GM23248 (cell line): ENCODE measurements at regions not wholly inside any gene's neighbourhood (a gene's known extent, or its start where the extent isn't known, plus 50 kb on each side); places are given as distances from the start of the nearest gene placed in this dataset.

Experiments
- DNase-seq: peaks from one replicate; pipeline ENCODE4 v3.0.0-alpha.2; 2015
- H2AFZ ChIP-seq: fragments of 200-600 bp; sonication (generic); 2 replicates; pipeline ENCODE4 v1.6.1; 2016; ENCODE audit warnings: antibody characterized with exemption
- H3F3A ChIP-seq: fragments of 200-600 bp; sonication (generic); 2 replicates; pipeline ENCODE4 v1.6.1; 2016; ENCODE audit warnings: mild to moderate bottlenecking, antibody characterized with exemption, mixed run types; ENCODE audit not compliant: insufficient read depth
- H3K27ac ChIP-seq: fragments of 200-600 bp; sonication (generic); 2 replicates; pipeline ENCODE4 v1.5.1; 2016; ENCODE audit warnings: mild to moderate bottlenecking
- H3K27me3 ChIP-seq: fragments of 200-600 bp; sonication (generic); replicated peaks from 2 replicates; pipeline ENCODE4 v1.6.1; 2016; ENCODE audit warnings: mild to moderate bottlenecking; ENCODE audit not compliant: insufficient read depth
- H3K36me3 ChIP-seq: fragments of 200-600 bp; sonication (generic); 2 replicates; pipeline ENCODE4 v1.6.1; 2016; ENCODE audit warnings: low read depth, mild to moderate bottlenecking
- H3K4me1 ChIP-seq: fragments of 200-600 bp; sonication (generic); 2 replicates; pipeline ENCODE4 v1.6.1; 2016; ENCODE audit warnings: mild to moderate bottlenecking; ENCODE audit not compliant: insufficient read depth
- H3K4me2 ChIP-seq: fragments of 200-600 bp; sonication (generic); one replicate; pipeline ENCODE4 v1.6.1; 2016; ENCODE audit warnings: mild to moderate bottlenecking; ENCODE audit not compliant: unreplicated experiment
- H3K4me3 ChIP-seq: fragments of 200-600 bp; sonication (generic); 2 replicates; pipeline ENCODE4 v1.5.1; 2016; ENCODE audit warnings: mild to moderate bottlenecking
- H3K79me2 ChIP-seq: fragments of 200-600 bp; sonication (generic); 2 replicates; pipeline ENCODE4 v1.6.1; 2016; ENCODE audit warnings: mild to moderate bottlenecking; ENCODE audit not compliant: insufficient read depth
- H3K9ac ChIP-seq: fragments of 200-600 bp; sonication (generic); 2 replicates; pipeline ENCODE4 v1.6.1; 2016; ENCODE audit warnings: mild to moderate bottlenecking
- H3K9me2 ChIP-seq: fragments of 200-600 bp; sonication (generic); 2 replicates; pipeline ENCODE4 v1.6.1; 2016; ENCODE audit warnings: mixed run types, mild to moderate bottlenecking, moderate library complexity; ENCODE audit not compliant: insufficient read depth
- H3K9me3 ChIP-seq: fragments of 200-600 bp; sonication (generic); one replicate; pipeline ENCODE4 v1.6.1; 2017; ENCODE audit warnings: low read depth
- H4K20me1 ChIP-seq: fragments of 200-600 bp; sonication (generic); 2 replicates; pipeline ENCODE4 v1.6.0; 2016; ENCODE audit not compliant: insufficient read depth
- EZH2 ChIP-seq: fragments of 200-600 bp; sonication (generic); IDR thresholded peaks from 2 replicates; pipeline ENCODE4 v1.6.1; 2018; ENCODE audit warnings: antibody characterized with exemption, mild to moderate bottlenecking; ENCODE audit not compliant: insufficient read depth, poor library complexity, severe bottlenecking
- EZH2phosphoT487 ChIP-seq: fragments of 200-600 bp; sonication (generic); IDR thresholded peaks from 2 replicates; pipeline ENCODE4 v1.6.1; 2018; ENCODE audit warnings: antibody characterized with exemption, moderate library complexity, mild to moderate bottlenecking, low read depth; ENCODE audit not compliant: insufficient read depth
- WGBS, 2 experiments: methylation state at CpG; one replicate each; pipeline ENCODE4 v1.1.6; 2015 to 2017; ENCODE audit warnings: low lambda C conversion rate in 2 of 2, low coverage in 1 of 2; ENCODE audit errors: missing lambda C conversion rate in 2 of 2; 5-methylcytosine and 5-hydroxymethylcytosine counted together
- in situ Hi-C: fragments of 300-500 bp; cut with MboI; formaldehyde crosslinking; loops from 2 replicates; pipeline ENCODE4 v1.15.0; 2020

- WGBS, 2 experiments, result 8 to 9% methylated on average over 3 of the region's 3 CpGs
These were observed 134.2 kb upstream of the HNRNPA3 start for GRCh38 chr2:177078416-177078815.

GRCh38 chr2:177078855-177079254 is 133.7 kb upstream of the HNRNPA3 start:
- Histone ChIP-seq H3F3A (no peaks in the 10 kb centered on the region), H3K27ac (no peak overlapping the region), H3K9me3 (no peaks in the 10 kb centered on the region), H3K4me3 (no peak overlapping the region), H3K4me1 (no peaks in the 10 kb centered on the region), H3K4me2 (no peak overlapping the region), H3K9ac (no peak overlapping the region), H3K9me2 (no peaks in the 10 kb centered on the region), H2AFZ (no peak overlapping the region), H3K79me2 (no peaks in the 10 kb centered on the region), H3K36me3 (no peaks in the 10 kb centered on the region), H4K20me1 (no peaks in the 10 kb centered on the region), H3K27me3 (no peaks in the 10 kb centered on the region; the same call in 1 of the 2 replicates)
- DNase-seq, result peak; percentile 28
- WGBS, 2 experiments, result 31 to 35% methylated on average over 3 of the region's 3 CpGs
- in situ Hi-C loops, result no loop called here
- TF ChIP-seq EZH2 (no peak), EZH2phosphoT487 (no peak)

More at GRCh38 chr2:177078416-177078815, 134.2 kb upstream of the HNRNPA3 start:
- no peaks in the 10 kb centered on the region for H3K4me1 ChIP-seq
- no peak overlapping the region for H3K4me3 ChIP-seq
- H3K9me3 ChIP-seq, result no peaks in the 10 kb centered on the region
- H3K4me2 ChIP-seq, result no peak overlapping the region
- TF ChIP-seq EZH2 (no peak), EZH2phosphoT487 (no peak)
- no peaks in the 10 kb centered on the region for H3F3A ChIP-seq
- no peaks in the 10 kb centered on the region for H3K9me2 ChIP-seq
- no peak overlapping the region for H3K27ac ChIP-seq
- in situ Hi-C loops, result no loop called here
- H3K27me3 ChIP-seq, result no peaks in the 10 kb centered on the region; the same call in 1 of the 2 replicates
- no peaks in the 10 kb centered on the region for H3K36me3 ChIP-seq
- H3K79me2 ChIP-seq, result no peaks in the 10 kb centered on the region
- no peak overlapping the region for H3K9ac ChIP-seq
- DNase-seq, result peak; percentile 73
- H2AFZ ChIP-seq, result no peak overlapping the region
- no peaks in the 10 kb centered on the region for H4K20me1 ChIP-seq

GRCh38 chr2:177080746-177081284 is 131.8 kb upstream of the HNRNPA3 start:
- 60% methylated on average over 3 of the region's 3 CpGs for WGBS, 2 experiments
- Histone ChIP-seq H3K27ac (no peak overlapping the region), H3F3A (no peaks in the 10 kb centered on the region), H4K20me1 (no peaks in the 10 kb centered on the region), H3K9me3 (no peaks in the 10 kb centered on the region), H3K27me3 (no peaks in the 10 kb centered on the region; the same call in 1 of the 2 replicates), H2AFZ (no peak overlapping the region), H3K79me2 (no peaks in the 10 kb centered on the region), H3K36me3 (no peaks in the 10 kb centered on the region), H3K9me2 (no peaks in the 10 kb centered on the region), H3K4me1 (no peaks in the 10 kb centered on the region), H3K4me3 (no peak overlapping the region), H3K4me2 (no peak overlapping the region), H3K9ac (no peak overlapping the region)
- TF ChIP-seq EZH2 (no peak), EZH2phosphoT487 (no peak)
- in situ Hi-C loops, result no loop called here
- no peak for DNase-seq

GRCh38 chr2:177084607-177085006 is 128.0 kb upstream of the HNRNPA3 start:
- H3F3A ChIP-seq, result no peaks in the 10 kb centered on the region
- no peak overlapping the region for H3K4me2 ChIP-seq
- in situ Hi-C loops, result no loop called here
- H3K9me2 ChIP-seq, result no peaks in the 10 kb centered on the region
- TF ChIP-seq EZH2 (no peak), EZH2phosphoT487 (no peak)
- no peak overlapping the region for H3K4me3 ChIP-seq
- no peaks in the 10 kb centered on the region; the same call in 1 of the 2 replicates for H3K27me3 ChIP-seq
- no peak overlapping the region for H3K27ac ChIP-seq
- H4K20me1 ChIP-seq, result no peaks in the 10 kb centered on the region
- no peak overlapping the region for H3K9ac ChIP-seq
- WGBS, 2 experiments, result 1 to 4% methylated on average over 4 of the region's 4 CpGs
- H3K4me1 ChIP-seq, result no peaks in the 10 kb centered on the region
- H3K36me3 ChIP-seq, result no peaks in the 10 kb centered on the region
- no peaks in the 10 kb centered on the region for H3K9me3 ChIP-seq
- H3K79me2 ChIP-seq, result no peaks in the 10 kb centered on the region
- DNase-seq, result no peak
- H2AFZ ChIP-seq, result no peak overlapping the region
